ENCODE measurements at regions not wholly inside any gene's neighbourhood (a gene's known extent, or its start where the extent isn't known, plus 50 kb on each side); places are given as distances from the start of the nearest gene placed in this dataset.
A peak's percentile ranks its signal among the peaks of the same experiment; 100 is the strongest.

DNA sequence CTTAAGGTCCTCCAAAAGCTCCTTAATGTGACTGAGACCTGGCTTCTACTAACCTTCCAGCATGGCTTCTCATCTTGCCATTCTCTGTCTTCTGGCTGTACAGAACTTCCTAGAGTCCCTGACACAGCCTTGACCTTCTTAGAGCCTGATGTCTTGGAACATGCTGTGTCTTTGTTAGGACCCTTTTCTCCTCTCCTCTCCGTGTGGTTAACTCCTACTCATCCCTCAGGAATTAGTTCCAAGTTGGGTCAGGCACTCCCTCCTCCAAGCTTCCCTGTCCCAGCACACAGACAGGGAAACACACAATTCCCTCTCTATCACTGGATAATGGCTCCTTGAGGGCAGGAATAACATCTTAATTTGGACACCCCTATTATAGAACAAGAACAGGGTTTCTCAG is 275.4 kb upstream of the USP24 start:
- Histone ChIP-seq H3K4me3 (ENCODE audit: low read length) (no peak overlapping the region), H3K27me3 (replicated peaks; ENCODE audit: control insufficient read depth, insufficient read depth, low read length) (no peaks in the 10 kb centered on the region), H3K4me1 (ENCODE audit: control insufficient read depth, insufficient read depth, low read length) (peaks cover 6% of the 10 kb centered on the region), H3K36me3 (ENCODE audit: control insufficient read depth, insufficient read depth, low read length, severe bottlenecking) (no peaks in the 10 kb centered on the region), H3K9me3 (ENCODE audit: control insufficient read depth, low read length) (no peaks in the 10 kb centered on the region), H3K9ac (ENCODE audit: low read length) (no peak overlapping the region)
- no peak for DNase-seq (ENCODE audit: low read depth)

DNA sequence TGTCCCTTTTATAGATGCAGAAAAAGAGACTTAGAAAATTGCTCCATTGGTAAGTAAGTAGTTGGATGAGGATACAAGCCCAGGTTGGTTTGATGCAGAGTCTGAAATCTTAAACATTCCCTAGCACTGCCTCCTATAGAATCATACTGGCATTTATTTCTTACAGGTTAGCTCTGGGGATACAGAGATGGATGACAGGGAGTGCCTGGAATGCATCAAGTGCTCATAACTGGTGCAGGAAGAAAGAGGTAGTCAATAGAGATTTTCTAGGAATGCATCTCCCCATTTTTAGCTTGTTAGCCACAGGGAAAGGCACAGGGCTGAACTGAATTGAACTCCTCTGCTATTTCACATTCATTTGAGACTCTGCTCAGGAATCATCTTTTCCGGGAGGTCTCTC is 269.0 kb upstream of the USP24 start:
- no peak for DNase-seq (ENCODE audit: low read depth)
- Histone ChIP-seq H3K4me1 (ENCODE audit: control insufficient read depth, insufficient read depth, low read length) (no peaks in the 10 kb centered on the region), H3K9me3 (ENCODE audit: control insufficient read depth, low read length) (no peaks in the 10 kb centered on the region)

DNA sequence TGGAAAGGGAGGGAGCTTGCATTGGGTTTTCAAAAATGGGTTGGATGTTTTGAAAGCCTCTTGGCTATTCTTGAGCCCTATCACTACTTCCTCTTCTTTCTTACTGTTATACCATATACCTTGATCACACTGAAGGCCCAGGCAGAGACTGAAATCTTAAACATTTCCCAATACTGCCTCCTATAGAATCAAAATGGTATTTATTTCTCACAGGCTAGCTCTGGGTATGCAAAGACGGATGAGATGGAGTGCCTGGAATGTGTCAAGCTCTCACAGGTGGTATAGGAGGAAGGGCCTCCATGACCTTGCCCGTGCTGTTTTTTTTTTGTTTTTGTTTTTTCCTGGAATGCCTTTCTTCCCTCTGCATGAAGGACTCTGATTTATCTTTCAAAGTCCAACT is 268.4 kb upstream of the USP24 start:
- no peaks in the 10 kb centered on the region for H3K9me3 ChIP-seq (ENCODE audit: control insufficient read depth, low read length)
- no peak for DNase-seq (ENCODE audit: low read depth)
- H3K36me3 ChIP-seq (ENCODE audit: control insufficient read depth, insufficient read depth, low read length, severe bottlenecking) = no peaks in the 10 kb centered on the region
- no peaks in the 10 kb centered on the region for H3K4me1 ChIP-seq (ENCODE audit: control insufficient read depth, insufficient read depth, low read length)
- H3K4me3 ChIP-seq (ENCODE audit: low read length) = no peak overlapping the region
- H3K9ac ChIP-seq (ENCODE audit: low read length) = no peak overlapping the region
- H3K27me3 ChIP-seq (replicated peaks; ENCODE audit: control insufficient read depth, insufficient read depth, low read length) = no peaks in the 10 kb centered on the region

More for the DNA sequence above, 269.0 kb upstream of the USP24 start:
- Histone ChIP-seq H3K36me3 (ENCODE audit: control insufficient read depth, insufficient read depth, low read length, severe bottlenecking) (no peaks in the 10 kb centered on the region), H3K9ac (ENCODE audit: low read length) (no peak overlapping the region), H3K27me3 (replicated peaks; ENCODE audit: control insufficient read depth, insufficient read depth, low read length) (no peaks in the 10 kb centered on the region), H3K4me3 (ENCODE audit: low read length) (no peak overlapping the region)

DNA sequence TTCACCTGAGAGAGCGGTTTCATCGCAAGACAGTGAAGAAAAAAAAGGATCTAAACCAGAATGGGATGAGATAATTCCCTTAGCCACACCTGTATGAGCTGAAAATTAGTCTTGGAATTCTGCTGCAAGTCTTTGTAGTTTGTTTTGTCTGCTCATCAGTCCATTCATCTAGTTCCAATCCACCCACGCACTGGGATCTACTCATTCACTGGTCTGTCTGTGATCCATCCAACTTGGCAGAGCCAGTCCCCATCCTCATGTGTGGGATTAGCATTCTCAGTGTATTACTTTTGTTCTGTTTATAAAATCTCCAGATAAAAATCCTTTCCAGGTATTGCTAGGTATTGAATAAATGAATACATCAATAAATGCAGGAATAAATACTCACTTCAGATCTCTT is 266.5 kb upstream of the USP24 start:
- H3K36me3 ChIP-seq (ENCODE audit: control insufficient read depth, insufficient read depth, low read length, severe bottlenecking) = no peaks in the 10 kb centered on the region
- no peaks in the 10 kb centered on the region for H3K9me3 ChIP-seq (ENCODE audit: control insufficient read depth, low read length)
- DNase-seq (ENCODE audit: low read depth) = no peak
- H3K4me3 ChIP-seq (ENCODE audit: low read length) = no peak overlapping the region
- H3K9ac ChIP-seq (ENCODE audit: low read length) = no peak overlapping the region
- peaks cover under 1% of the 10 kb centered on the region for H3K4me1 ChIP-seq (ENCODE audit: control insufficient read depth, insufficient read depth, low read length)
- H3K27me3 ChIP-seq (replicated peaks; ENCODE audit: control insufficient read depth, insufficient read depth, low read length) = no peaks in the 10 kb centered on the region

DNA sequence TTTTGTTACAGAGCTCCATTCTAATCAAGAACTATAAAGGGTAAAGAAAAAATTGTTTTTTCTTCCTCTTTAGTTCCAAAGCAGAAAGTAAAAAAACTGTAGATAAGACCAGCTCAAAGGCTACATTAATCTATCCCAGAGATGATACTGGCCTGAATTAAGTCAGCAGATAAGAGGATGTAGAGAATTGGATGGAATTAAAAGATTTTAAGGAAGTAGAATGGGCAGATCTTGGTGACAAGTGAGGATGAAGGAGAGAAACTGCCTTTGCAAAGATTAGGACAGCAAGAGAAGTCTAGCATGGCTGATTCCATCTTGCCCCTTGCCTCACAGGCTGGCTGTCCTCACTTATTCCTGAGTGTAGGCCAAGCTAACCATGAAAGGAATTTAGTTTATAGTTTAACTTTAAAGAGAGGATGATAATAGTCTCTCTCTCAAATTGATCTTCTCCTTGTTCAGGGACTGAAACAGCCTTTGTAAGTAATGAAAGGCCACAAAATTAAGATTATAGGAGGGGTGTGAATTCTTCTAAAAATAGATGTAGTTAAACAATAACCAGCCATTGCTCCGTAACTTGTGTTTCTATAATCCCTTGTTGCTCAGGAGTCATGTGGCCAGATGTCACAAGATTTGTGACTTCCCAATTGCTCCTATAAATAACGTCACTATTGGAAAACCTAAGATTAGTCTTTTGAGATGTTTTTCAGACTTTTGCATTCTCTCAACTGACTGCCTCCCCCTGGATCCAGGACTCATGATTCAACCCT is 265.0 kb upstream of the USP24 start:
- no peaks in the 10 kb centered on the region for H3K27me3 ChIP-seq (replicated peaks; ENCODE audit: control insufficient read depth, insufficient read depth, low read length)
- H3K9me3 ChIP-seq (ENCODE audit: control insufficient read depth, low read length) = no peaks in the 10 kb centered on the region
- peaks cover 12% of the 10 kb centered on the region for H3K4me1 ChIP-seq (ENCODE audit: control insufficient read depth, insufficient read depth, low read length)
- H3K9ac ChIP-seq (ENCODE audit: low read length) = no peak overlapping the region
- no peak overlapping the region for H3K4me3 ChIP-seq (ENCODE audit: low read length)
- no peaks in the 10 kb centered on the region for H3K36me3 ChIP-seq (ENCODE audit: control insufficient read depth, insufficient read depth, low read length, severe bottlenecking)
- DNase-seq (ENCODE audit: low read depth) = no peak

DNA sequence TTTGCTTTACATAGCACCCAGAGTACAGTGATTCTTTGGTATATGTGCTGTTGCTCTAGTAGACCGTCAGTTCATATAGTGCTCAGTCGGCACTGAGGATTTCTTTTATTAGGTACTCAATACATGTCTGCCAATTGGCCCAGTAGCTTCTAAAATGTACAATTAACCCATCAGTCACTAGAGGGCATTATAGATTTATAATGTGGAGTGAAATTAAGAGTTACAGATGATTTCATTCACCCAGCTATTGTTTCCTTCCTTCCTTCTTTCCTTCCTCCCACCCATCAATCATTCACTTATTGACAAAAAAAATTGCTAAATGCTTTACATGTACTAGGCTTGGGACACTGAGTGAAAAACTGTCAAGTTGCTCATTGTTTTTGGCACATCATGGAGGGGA is 263.6 kb upstream of the USP24 start:
- Histone ChIP-seq H3K9ac (ENCODE audit: low read length) (no peak overlapping the region), H3K9me3 (ENCODE audit: control insufficient read depth, low read length) (no peaks in the 10 kb centered on the region), H3K4me1 (ENCODE audit: control insufficient read depth, insufficient read depth, low read length) (peaks cover 27% of the 10 kb centered on the region), H3K4me3 (ENCODE audit: low read length) (no peak overlapping the region), H3K36me3 (ENCODE audit: control insufficient read depth, insufficient read depth, low read length, severe bottlenecking) (no peaks in the 10 kb centered on the region), H3K27me3 (replicated peaks; ENCODE audit: control insufficient read depth, insufficient read depth, low read length) (no peaks in the 10 kb centered on the region)
- peak; percentile 36 for DNase-seq (ENCODE audit: low read depth)

DNA sequence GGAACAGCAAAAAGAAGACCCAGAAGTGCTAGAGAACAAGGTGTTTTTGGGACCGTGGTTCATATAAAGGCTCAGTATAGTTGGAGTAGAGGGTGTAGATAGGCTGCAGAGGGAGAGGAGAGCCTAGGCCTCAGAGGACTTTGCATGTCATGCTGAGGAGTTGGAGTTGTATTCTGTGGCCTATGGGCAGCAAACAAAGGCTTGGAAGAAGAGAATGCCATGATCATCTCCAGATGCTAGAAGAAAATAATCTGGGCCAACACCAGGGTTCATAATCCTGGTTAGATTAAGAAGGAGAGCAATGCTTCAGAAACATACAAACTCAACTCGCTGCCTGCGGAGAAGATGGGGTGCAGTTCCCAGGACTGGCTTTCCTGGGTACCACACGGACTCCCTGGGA is 262.8 kb upstream of the USP24 start:
- Histone ChIP-seq H3K36me3 (ENCODE audit: control insufficient read depth, insufficient read depth, low read length, severe bottlenecking) (no peaks in the 10 kb centered on the region), H3K9ac (ENCODE audit: low read length) (peak overlapping the region; percentile 8), H3K4me3 (ENCODE audit: low read length) (no peak overlapping the region), H3K4me1 (ENCODE audit: control insufficient read depth, insufficient read depth, low read length) (peaks cover 34% of the 10 kb centered on the region), H3K27me3 (replicated peaks; ENCODE audit: control insufficient read depth, insufficient read depth, low read length) (no peaks in the 10 kb centered on the region), H3K9me3 (ENCODE audit: control insufficient read depth, low read length) (no peaks in the 10 kb centered on the region)
- no peak for DNase-seq (ENCODE audit: low read depth)

DNA sequence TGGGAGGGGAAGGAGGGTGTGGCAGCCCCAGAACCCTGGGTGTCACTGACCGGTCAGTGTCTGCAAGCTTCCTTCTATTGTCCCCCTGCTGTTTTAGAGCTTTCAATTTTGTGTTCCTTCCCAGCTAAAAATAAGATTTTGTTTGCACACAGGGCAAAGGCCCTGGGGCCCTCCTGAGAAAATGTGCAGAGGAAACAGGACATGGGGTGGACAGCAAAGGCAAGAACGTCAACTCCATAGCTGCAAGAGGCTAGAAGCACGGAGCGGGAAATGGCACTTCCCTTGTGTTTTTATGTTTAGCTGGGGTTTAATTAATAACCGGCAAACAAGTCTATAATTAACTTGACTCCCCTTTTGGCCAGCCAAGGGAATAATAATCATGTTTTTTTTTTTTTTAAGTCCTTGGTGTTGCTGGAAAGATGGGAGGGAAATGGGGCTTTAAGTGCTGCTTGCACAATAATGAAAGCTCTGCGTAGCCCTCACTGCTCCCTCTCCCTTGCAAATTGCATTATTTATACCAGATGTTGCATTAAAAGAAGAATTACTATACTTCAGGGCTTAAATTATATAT is 261.4 kb upstream of the USP24 start:
- H3K36me3 ChIP-seq (ENCODE audit: control insufficient read depth, insufficient read depth, low read length, severe bottlenecking) = no peaks in the 10 kb centered on the region
- DNase-seq (ENCODE audit: low read depth) = peak; percentile 66
- peaks cover 34% of the 10 kb centered on the region for H3K4me1 ChIP-seq (ENCODE audit: control insufficient read depth, insufficient read depth, low read length)
- no peak overlapping the region for H3K4me3 ChIP-seq (ENCODE audit: low read length)
- no peaks in the 10 kb centered on the region for H3K27me3 ChIP-seq (replicated peaks; ENCODE audit: control insufficient read depth, insufficient read depth, low read length)
- no peaks in the 10 kb centered on the region for H3K9me3 ChIP-seq (ENCODE audit: control insufficient read depth, low read length)
- H3K9ac ChIP-seq (ENCODE audit: low read length) = no peak overlapping the region

DNA sequence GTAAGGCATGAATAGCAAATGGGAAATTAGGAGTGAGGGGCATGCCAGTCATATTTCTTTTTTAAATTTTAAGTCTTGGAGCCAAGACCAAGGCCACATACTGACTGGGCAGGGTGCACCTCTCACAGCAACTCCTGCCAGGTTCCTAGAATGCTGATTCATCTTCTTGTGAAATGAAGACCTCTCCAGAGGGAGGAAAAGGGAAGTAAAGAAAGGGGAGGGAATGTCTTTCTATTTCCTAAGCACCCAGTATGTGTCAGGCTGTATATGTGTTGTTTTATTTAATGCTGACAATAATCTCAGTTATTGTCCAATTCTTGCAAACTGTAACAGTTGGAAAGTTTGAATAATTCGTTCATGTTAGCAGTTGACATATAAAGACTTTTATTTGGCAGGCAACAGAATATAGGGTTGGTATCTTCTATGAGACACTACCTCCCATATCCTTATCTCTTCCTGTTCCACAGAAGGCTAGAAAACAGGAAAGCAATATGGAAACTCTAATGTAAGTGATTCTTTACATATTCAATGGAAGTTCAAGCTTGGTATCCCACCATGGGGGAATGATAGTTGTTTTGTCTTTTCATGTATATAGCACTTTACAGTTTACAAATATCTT is 259.1 kb upstream of the USP24 start:
- peak; percentile 66 for DNase-seq (ENCODE audit: low read depth)
- Histone ChIP-seq H3K9me3 (ENCODE audit: control insufficient read depth, low read length) (no peaks in the 10 kb centered on the region), H3K36me3 (ENCODE audit: control insufficient read depth, insufficient read depth, low read length, severe bottlenecking) (no peaks in the 10 kb centered on the region), H3K4me3 (ENCODE audit: low read length) (no peak overlapping the region), H3K4me1 (ENCODE audit: control insufficient read depth, insufficient read depth, low read length) (peaks cover 41% of the 10 kb centered on the region), H3K27me3 (replicated peaks; ENCODE audit: control insufficient read depth, insufficient read depth, low read length) (no peaks in the 10 kb centered on the region), H3K9ac (ENCODE audit: low read length) (no peak overlapping the region)

DNA sequence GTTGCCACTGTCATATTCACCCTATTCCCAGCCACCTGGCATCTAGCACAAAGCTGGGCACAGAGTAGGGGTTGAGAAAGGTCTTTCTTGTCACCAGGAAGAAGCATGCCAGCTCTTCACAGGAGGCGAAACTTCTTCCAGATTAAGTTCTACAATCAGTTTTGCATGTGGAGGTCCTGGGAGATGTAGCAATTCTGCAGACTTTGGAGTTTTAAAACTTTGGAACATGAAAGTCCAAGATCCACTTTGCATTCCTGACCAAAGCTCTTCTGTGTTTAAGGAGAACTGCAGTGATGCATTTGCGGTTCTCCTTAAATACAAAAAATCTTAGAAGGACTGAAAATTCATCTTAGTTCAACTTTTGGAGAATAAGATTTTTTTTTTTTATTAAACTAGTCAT is 258.5 kb upstream of the USP24 start:
- no peaks in the 10 kb centered on the region for H3K9me3 ChIP-seq (ENCODE audit: control insufficient read depth, low read length)
- no peak overlapping the region for H3K4me3 ChIP-seq (ENCODE audit: low read length)
- no peak overlapping the region for H3K9ac ChIP-seq (ENCODE audit: low read length)
- no peak for DNase-seq (ENCODE audit: low read depth)
- no peaks in the 10 kb centered on the region for H3K36me3 ChIP-seq (ENCODE audit: control insufficient read depth, insufficient read depth, low read length, severe bottlenecking)
- no peaks in the 10 kb centered on the region for H3K27me3 ChIP-seq (replicated peaks; ENCODE audit: control insufficient read depth, insufficient read depth, low read length)
- peaks cover 47% of the 10 kb centered on the region for H3K4me1 ChIP-seq (ENCODE audit: control insufficient read depth, insufficient read depth, low read length)

DNA sequence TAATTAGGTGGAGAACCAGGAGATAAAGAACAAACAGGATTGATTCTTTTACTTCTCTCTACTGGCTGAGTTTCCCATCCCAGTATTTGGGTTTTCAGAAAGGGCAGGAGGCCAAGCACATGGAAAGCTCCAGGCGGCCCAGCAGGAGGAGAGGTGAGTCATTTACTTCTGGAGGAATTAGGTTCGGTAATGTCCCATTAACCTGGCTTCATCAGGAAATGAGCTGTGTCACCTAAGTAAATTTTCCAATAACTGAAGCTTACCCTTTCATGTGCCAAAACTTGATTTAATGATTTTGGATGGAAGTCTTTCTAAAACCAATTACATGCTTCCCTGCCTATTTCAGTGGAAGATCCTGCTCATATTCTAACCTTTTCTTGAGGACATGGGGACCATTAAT is 257.6 kb upstream of the USP24 start:
- no peak for DNase-seq (ENCODE audit: low read depth)
- H3K4me1 ChIP-seq (ENCODE audit: control insufficient read depth, insufficient read depth, low read length) = peaks cover 53% of the 10 kb centered on the region
- H3K4me3 ChIP-seq (ENCODE audit: low read length) = no peak overlapping the region
- no peaks in the 10 kb centered on the region for H3K9me3 ChIP-seq (ENCODE audit: control insufficient read depth, low read length)
- no peaks in the 10 kb centered on the region for H3K27me3 ChIP-seq (replicated peaks; ENCODE audit: control insufficient read depth, insufficient read depth, low read length)
- no peaks in the 10 kb centered on the region for H3K36me3 ChIP-seq (ENCODE audit: control insufficient read depth, insufficient read depth, low read length, severe bottlenecking)
- no peak overlapping the region for H3K9ac ChIP-seq (ENCODE audit: low read length)
